ENCODE measurements at regions not wholly inside any gene's neighbourhood (a gene's known extent, or its start where the extent isn't known, plus 50 kb on each side); places are given as distances from the start of the nearest gene placed in this dataset.
A peak's percentile ranks its signal among the peaks of the same experiment; 100 is the strongest.

GRCh38 chr5:110106750-110107149, 417.0 kb downstream of the MAN2A1 start (continued):
- no peak for TF ChIP-seq ETS1 (IDR thresholded peaks at IDR 0.05)
- no peak for TF ChIP-seq CTCF (conservative IDR thresholded peaks at IDR 0.05; ENCODE audit: low read depth in 2 of 2)
- no peak for TF ChIP-seq ZNF114 (CRISPR knock-in tag; IDR thresholded peaks at IDR 0.05)
- no peak for TF ChIP-seq STAT1 (IDR thresholded peaks at IDR 0.05; ENCODE audit: unreplicated experiment)
- TF ChIP-seq EZH2phosphoT487 (IDR thresholded peaks at IDR 0.05; ENCODE audit: unreplicated experiment), result no peak

- H4K20me1 ChIP-seq (replicated peaks; ENCODE audit: insufficient read depth), result no peaks in the 10 kb centered on the region
- no peaks in the 10 kb centered on the region for H3K9me3 Mint-ChIP-seq
- H3K4me1 Mint-ChIP-seq, result peaks cover 8% of the 10 kb centered on the region; the same call in 2 of the 3 replicates
- no peak overlapping the region; the same call in 1 of the 2 replicates for H3K27ac Mint-ChIP-seq
- H3K27ac ChIP-seq (ENCODE audit: low read depth), result no peak overlapping the region
- H3K4me1 ChIP-seq (ENCODE audit: insufficient read depth), result peaks cover 11% of the 10 kb centered on the region; the same call in 1 of the 2 replicates
- H3K36me3 ChIP-seq (ENCODE audit: insufficient read depth), result no peaks in the 10 kb centered on the region
- no peak for DNase-seq (ENCODE audit: low spot score)
- no peak for ATAC-seq
- no peaks in the 10 kb centered on the region for H3K27me3 ChIP-seq (ENCODE audit: insufficient read depth)
- no peaks in the 10 kb centered on the region for H3F3A ChIP-seq (replicated peaks; ENCODE audit: low read depth)
- H3K36me3 Mint-ChIP-seq (ENCODE audit: low read depth), result no peaks in the 10 kb centered on the region
- peak overlapping the region; percentile 24; the same call in 1 of the 2 replicates for H2AFZ ChIP-seq
- no peaks in the 10 kb centered on the region for H3K27me3 Mint-ChIP-seq (ENCODE audit: insufficient read depth, low read depth, poor library complexity)
- H3K4me3 ChIP-seq, result no peak overlapping the region
- TF ChIP-seq EZH2phosphoT487 (IDR thresholded peaks at IDR 0.05; ENCODE audit: unreplicated experiment) (no peak), ZNF114 (CRISPR knock-in tag; IDR thresholded peaks at IDR 0.05) (no peak), CTCF (conservative IDR thresholded peaks at IDR 0.05; ENCODE audit: low read depth in 2 of 2) (no peak), STAT1 (IDR thresholded peaks at IDR 0.05; ENCODE audit: unreplicated experiment) (no peak), ZNF462 (CRISPR knock-in tag; IDR thresholded peaks at IDR 0.05) (no peak), REST (IDR thresholded peaks at IDR 0.05; ENCODE audit: unreplicated experiment) (no peak)
- H3K4me3 Mint-ChIP-seq, result no peak overlapping the region
- H3K4me2 ChIP-seq, result no peak overlapping the region
- no peaks in the 10 kb centered on the region for H3K79me2 ChIP-seq (replicated peaks; ENCODE audit: insufficient read depth)
- no peaks in the 10 kb centered on the region for H3K9me2 ChIP-seq (ENCODE audit: insufficient read depth)
Measured at GRCh38 chr5:110108520-110108919, 418.8 kb downstream of the MAN2A1 start.

Data from GM23338 (cell line).